ENCODE measurements at regions not wholly inside any gene's neighbourhood (a gene's known extent, or its start where the extent isn't known, plus 50 kb on each side); places are given as distances from the start of the nearest gene placed in this dataset.

DNA sequence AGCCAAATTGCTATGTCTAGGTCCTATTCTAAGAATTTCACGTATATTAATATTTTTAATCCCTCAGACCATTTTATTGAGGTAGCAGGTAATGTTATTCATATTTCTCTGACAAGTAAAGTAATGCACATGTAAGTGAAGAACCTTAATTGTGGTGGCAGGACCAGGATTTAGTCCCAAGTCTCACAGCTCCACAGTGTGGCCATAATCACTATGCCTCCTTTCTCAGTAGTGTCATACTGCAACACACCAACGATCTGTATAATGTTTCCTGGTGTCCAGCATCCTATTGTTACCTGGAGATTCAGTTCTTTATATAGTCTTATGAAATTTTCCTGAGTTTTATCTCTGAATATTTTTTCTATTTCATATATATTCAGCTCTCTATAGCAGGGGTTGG lies 340.3 kb downstream of the OLFM4 start:
- no peaks in the 10 kb centered on the region for H3K79me2 ChIP-seq (ENCODE audit: control insufficient read depth, insufficient read depth, low read length)

More for the DNA sequence above, 340.3 kb downstream of the OLFM4 start:
- dilution Hi-C loops (cut with MboI; ENCODE audit: extremely low pct_ligation_motif_present, low sequenced_read_pairs) = no loop called here
- H3K9me3 ChIP-seq (replicated peaks; ENCODE audit: control insufficient read depth, insufficient read depth, low read length) = peaks cover 8% of the 10 kb centered on the region
- H3K4me2 ChIP-seq (ENCODE audit: insufficient read depth, low read length) = no peak overlapping the region
- H3K36me3 ChIP-seq (ENCODE audit: control insufficient read depth in 2 of 2, extremely low read depth in 1 of 2, insufficient read depth in 2 of 2, low read length in 2 of 2) = no peaks in the 10 kb centered on the region
- POLR2A ChIA-PET = no interaction called here
- no peaks in the 10 kb centered on the region for H3K4me1 ChIP-seq (ENCODE audit: control insufficient read depth, extremely low read depth, insufficient read depth, low read length)
- no peak overlapping the region for H3K9ac ChIP-seq (replicated peaks; ENCODE audit: extremely low read depth, insufficient read depth, low read length)
- H3K4me3 ChIP-seq (replicated peaks in 1 of 3; ENCODE audit: insufficient read depth in 1 of 3, low read depth in 1 of 3, low read length in 3 of 3) = no peak overlapping the region
- TF ChIP-seq POLR2AphosphoS5 (IDR thresholded peaks at IDR 0.05; ENCODE audit: insufficient read depth, low read depth, low read length) (no peak), GATA2 (IDR thresholded peaks at IDR 0.05; ENCODE audit: insufficient read depth, insufficient read length, low read depth, low read length) (no peak), FOS (IDR thresholded peaks at IDR 0.05; ENCODE audit: borderline replicate concordance, insufficient read depth, low read length) (no peak), POLR2A (IDR thresholded peaks at IDR 0.05; ENCODE audit: low read depth, low read length) (no peak), MYC (IDR thresholded peaks at IDR 0.05; ENCODE audit: low read depth, low read length) (no peak), EZH2 (IDR thresholded peaks at IDR 0.05; ENCODE audit: borderline replicate concordance, low read depth, low read length, severe bottlenecking) (no peak), JUN (IDR thresholded peaks at IDR 0.05; ENCODE audit: borderline replicate concordance, insufficient read depth, insufficient read length, low read depth) (no peak)
- TF ChIP-seq, protein P1, sequence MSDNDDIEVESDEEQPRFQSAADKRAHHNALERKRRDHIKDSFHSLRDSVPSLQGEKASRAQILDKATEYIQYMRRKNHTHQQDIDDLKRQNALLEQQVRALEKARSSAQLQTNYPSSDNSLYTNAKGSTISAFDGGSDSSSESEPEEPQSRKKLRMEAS (IDR thresholded peaks at IDR 0.05; ENCODE audit: insufficient read depth, insufficient read length) = no peak
- TF ChIP-seq, protein P2, sequence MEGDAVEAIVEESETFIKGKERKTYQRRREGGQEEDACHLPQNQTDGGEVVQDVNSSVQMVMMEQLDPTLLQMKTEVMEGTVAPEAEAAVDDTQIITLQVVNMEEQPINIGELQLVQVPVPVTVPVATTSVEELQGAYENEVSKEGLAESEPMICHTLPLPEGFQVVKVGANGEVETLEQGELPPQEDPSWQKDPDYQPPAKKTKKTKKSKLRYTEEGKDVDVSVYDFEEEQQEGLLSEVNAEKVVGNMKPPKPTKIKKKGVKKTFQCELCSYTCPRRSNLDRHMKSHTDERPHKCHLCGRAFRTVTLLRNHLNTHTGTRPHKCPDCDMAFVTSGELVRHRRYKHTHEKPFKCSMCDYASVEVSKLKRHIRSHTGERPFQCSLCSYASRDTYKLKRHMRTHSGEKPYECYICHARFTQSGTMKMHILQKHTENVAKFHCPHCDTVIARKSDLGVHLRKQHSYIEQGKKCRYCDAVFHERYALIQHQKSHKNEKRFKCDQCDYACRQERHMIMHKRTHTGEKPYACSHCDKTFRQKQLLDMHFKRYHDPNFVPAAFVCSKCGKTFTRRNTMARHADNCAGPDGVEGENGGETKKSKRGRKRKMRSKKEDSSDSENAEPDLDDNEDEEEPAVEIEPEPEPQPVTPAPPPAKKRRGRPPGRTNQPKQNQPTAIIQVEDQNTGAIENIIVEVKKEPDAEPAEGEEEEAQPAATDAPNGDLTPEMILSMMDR (IDR thresholded peaks at IDR 0.05; ENCODE audit: extremely low read depth in 1 of 2, insufficient read depth in 1 of 2, low read depth in 1 of 2, low read length in 2 of 2) = no peak
- intact Hi-C loops (cut with micrococcal nuclease) = no loop called here
- no peak overlapping the region for H3K27ac ChIP-seq (ENCODE audit: insufficient read depth, low read depth, low read length)
- BruUV-seq (replicated peaks) = no TSS peak
- no peak overlapping the region for H2AFZ ChIP-seq (ENCODE audit: low read depth, low read length)
- H3K27me3 ChIP-seq (ENCODE audit: control insufficient read depth in 2 of 2, insufficient read depth in 2 of 2, low read length in 2 of 2) = no peaks in the 10 kb centered on the region
- CTCF ChIA-PET = no interaction called here
- DNase-seq (ENCODE audit: low read depth, low spot score) (no peak), FAIRE-seq (no peak)
- H4K20me1 ChIP-seq (replicated peaks; ENCODE audit: control insufficient read depth, extremely low read depth, insufficient read depth, low read length) = no peaks in the 10 kb centered on the region
- H3K9me1 ChIP-seq (replicated peaks; ENCODE audit: control insufficient read depth, extremely low read depth, insufficient read depth, low read length) = no peaks in the 10 kb centered on the region
